Tibial artery (tissue), 4 donors: ENCODE measurements at regions not wholly inside any gene's neighbourhood (a gene's known extent, or its start where the extent isn't known, plus 50 kb on each side); places are given as distances from the start of the nearest gene placed in this dataset.

ENCODE experiments used
- DNase-seq, 2 donors: peaks; one replicate each; pipeline ENCODE4 v3.0.0-alpha.2; 2019
- H3K27ac ChIP-seq, 2 donors: fragments of 200-600 bp; sonication (generic) in 1 of 2; 1 replicate in 1 of 2; 2 replicates in 1 of 2; pipeline ENCODE4 v1.5.1; 2018 to 2019; ENCODE audit warnings: mild to moderate bottlenecking in 1 of 2
- H3K27me3 ChIP-seq, 2 donors: fragments of 200-600 bp; sonication (generic) in 1 of 2; one replicate each; pipeline versions ENCODE4 v1.5.1 to v1.6.0; 2016 to 2019
- H3K36me3 ChIP-seq, 3 donors: fragments of 200-600 bp; sonication (generic) in 2 of 3; one replicate each; pipeline ENCODE4 v1.5.1; 2016 to 2019; ENCODE audit warnings: mild to moderate bottlenecking in 2 of 3
- H3K4me1 ChIP-seq, 4 donors: fragments of 200-600 bp; sonication (generic) in 2 of 4; 1 replicate in 3 of 4; 2 replicates in 1 of 4; pipeline ENCODE4 v1.5.1; 2016 to 2019
- H3K4me3 ChIP-seq, 2 donors: fragments of 200-600 bp; sonication (generic) in 1 of 2; 1 replicate in 1 of 2; 2 replicates in 1 of 2; pipeline ENCODE4 v1.5.1; 2018 to 2019; ENCODE audit warnings: mild to moderate bottlenecking in 2 of 2
- H3K9me3 ChIP-seq, 3 donors: fragments of 200-600 bp; sonication (generic) in 1 of 3; one replicate each; pipeline ENCODE4 v1.5.1; 2016 to 2019
- CTCF ChIP-seq, 2 experiments: fragments of 200-600 bp in 1 of 2; fragments of 450-650 bp in 1 of 2; IDR thresholded peaks; one replicate each; pipeline ENCODE4 v1.5.1; 2017 to 2019; ENCODE audit warnings: antibody characterized with exemption in 2 of 2, mild to moderate bottlenecking in 1 of 2, moderate library complexity in 1 of 2
- intact Hi-C: fragments of 100-400 bp; cut with DNase I; formaldehyde crosslinking; loops from one replicate; pipeline ENCODE4 v1.15.0; 2023; ENCODE audit warnings: low total_unique reads

GRCh38 chrX:39401483-39402110 is 600.3 kb downstream of the MID1IP1 start:
- no peak for TF ChIP-seq CTCF (IDR thresholded peaks at IDR 0.05)
- no peak for DNase-seq
- intact Hi-C loops: loop anchor here (1.0 kb wide), 1 partner anchor 43 kb away; no protein-coding TSS in a partner anchor

GRCh38 chrX:39402158-39402557 is 600.9 kb downstream of the MID1IP1 start:
- Histone ChIP-seq H3K27ac (no peak overlapping the region), H3K4me1 (peaks cover 0 to 14% (median 0%) of the 10 kb centered on the region in 4 donors), H3K9me3 (no peaks in the 10 kb centered on the region), H3K36me3 (no peaks in the 10 kb centered on the region), H3K27me3 (no peaks in the 10 kb centered on the region), H3K4me3 (no peak overlapping the region)
- TF ChIP-seq CTCF (IDR thresholded peaks at IDR 0.05): no peak
- intact Hi-C loops: loop anchor here (1.0 kb wide), 1 partner anchor 44 kb away; no protein-coding TSS in a partner anchor
- DNase-seq: no peak

More at GRCh38 chrX:39401483-39402110, 600.3 kb downstream of the MID1IP1 start:
- Histone ChIP-seq H3K27me3 (no peaks in the 10 kb centered on the region), H3K4me1 (peaks cover 0 to 14% (median 0%) of the 10 kb centered on the region in 4 donors), H3K9me3 (no peaks in the 10 kb centered on the region), H3K27ac (no peak overlapping the region), H3K36me3 (no peaks in the 10 kb centered on the region), H3K4me3 (no peak overlapping the region)

- H3K4me3 ChIP-seq: no peak overlapping the region
- intact Hi-C loops: no loop called here
- no peaks in the 10 kb centered on the region for H3K4me1 ChIP-seq
- no peaks in the 10 kb centered on the region for H3K36me3 ChIP-seq
- no peak overlapping the region for H3K27ac ChIP-seq
- no peak for DNase-seq
- no peak for TF ChIP-seq CTCF (IDR thresholded peaks at IDR 0.05)
- no peaks in the 10 kb centered on the region for H3K27me3 ChIP-seq
- H3K9me3 ChIP-seq: no peaks in the 10 kb centered on the region
Observed at GRCh38 chrX:39406799-39407198, 605.5 kb downstream of the MID1IP1 start.

GRCh38 chrX:39409246-39409917 is 608.1 kb downstream of the MID1IP1 start:
- Histone ChIP-seq H3K9me3 (no peaks in the 10 kb centered on the region), H3K27ac (no peak overlapping the region), H3K36me3 (no peaks in the 10 kb centered on the region), H3K4me3 (no peak overlapping the region), H3K4me1 (no peaks in the 10 kb centered on the region), H3K27me3 (no peaks in the 10 kb centered on the region)
- intact Hi-C loops: no loop called here
- DNase-seq: no peak
- no peak for TF ChIP-seq CTCF (IDR thresholded peaks at IDR 0.05)

- intact Hi-C loops: no loop called here
- no peaks in the 10 kb centered on the region for H3K27me3 ChIP-seq
- DNase-seq: no peak
- H3K27ac ChIP-seq: no peak overlapping the region
- no peaks in the 10 kb centered on the region for H3K36me3 ChIP-seq
- no peak for TF ChIP-seq CTCF (IDR thresholded peaks at IDR 0.05)
- no peak overlapping the region for H3K4me3 ChIP-seq
- H3K9me3 ChIP-seq: no peaks in the 10 kb centered on the region
- no peaks in the 10 kb centered on the region for H3K4me1 ChIP-seq
Observed at GRCh38 chrX:39414290-39414854, 613.1 kb downstream of the MID1IP1 start.
